Right atrium auricular region (tissue), 2 donors: ENCODE measurements at regions not wholly inside any gene's neighbourhood (a gene's known extent, or its start where the extent isn't known, plus 50 kb on each side); places are given as distances from the start of the nearest gene placed in this dataset.

ENCODE experiments used
- DNase-seq: peaks from one replicate; pipeline ENCODE4 v3.0.0-alpha.2; 2019; ENCODE audit warnings: low spot score
- H3K27ac ChIP-seq, 2 donors: fragments of 200-600 bp; sonication (generic); 1 replicate in 1 of 2; 2 replicates in 1 of 2; pipeline ENCODE4 v1.5.1; 2016 to 2019
- H3K27me3 ChIP-seq, 2 donors: fragments of 200-600 bp; sonication (generic); one replicate each; pipeline versions ENCODE4 v1.5.1 to v1.6.0; 2017 to 2019
- H3K36me3 ChIP-seq: fragments of 200-600 bp; sonication (generic); one replicate; pipeline ENCODE4 v1.5.1; 2016
- H3K4me1 ChIP-seq, 2 donors: fragments of 200-600 bp; sonication (generic); one replicate each; pipeline versions ENCODE4 v1.5.1 to v1.6.0; 2017 to 2019
- H3K4me3 ChIP-seq, 2 donors: fragments of 200-600 bp; sonication (generic); 1 replicate in 1 of 2; 2 replicates in 1 of 2; pipeline ENCODE4 v1.5.1; 2017 to 2019; ENCODE audit warnings: mild to moderate bottlenecking in 1 of 2, moderate library complexity in 1 of 2
- H3K9me3 ChIP-seq, 2 donors: fragments of 200-600 bp; sonication (generic); one replicate each; pipeline ENCODE4 v1.5.1; 2019
- CTCF ChIP-seq, 2 donors: fragments of 200-600 bp; sonication (generic); IDR thresholded peaks; one replicate each; pipeline ENCODE4 v1.5.1; 2019; ENCODE audit warnings: antibody characterized with exemption in 2 of 2

- Histone ChIP-seq H3K9me3 (no peaks in the 10 kb centered on the region), H3K27ac (no peak overlapping the region), H3K4me1 (no peaks in the 10 kb centered on the region), H3K36me3 (no peaks in the 10 kb centered on the region), H3K4me3 (no peak overlapping the region), H3K27me3 (no peaks in the 10 kb centered on the region)
- no peak for DNase-seq
- no peak for TF ChIP-seq CTCF (IDR thresholded peaks at IDR 0.05)
Observed at GRCh38 chr9:28234133-28234893, 661.0 kb upstream of the C9orf72 start.

DNA sequence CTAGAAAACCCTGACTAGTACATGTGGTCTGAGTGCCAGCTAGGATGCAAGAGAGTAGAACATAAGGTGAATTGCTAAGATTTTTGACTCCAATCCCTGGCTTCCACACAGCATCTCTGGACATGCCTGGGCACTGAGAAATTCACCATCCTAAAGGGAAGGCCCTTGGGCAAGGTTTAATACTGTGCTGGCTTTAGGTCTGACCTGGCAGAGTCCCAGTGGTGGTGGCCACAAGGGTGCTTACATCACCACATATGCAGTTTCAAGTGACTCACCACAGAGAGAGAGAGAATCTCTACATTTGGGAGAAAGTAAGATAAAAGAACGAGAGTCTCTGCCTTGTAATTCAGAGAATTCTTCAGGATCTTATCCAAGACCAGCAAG is 661.6 kb upstream of the C9orf72 start:
- TF ChIP-seq CTCF (IDR thresholded peaks at IDR 0.05), result no peak
- H3K4me3 ChIP-seq, result no peak overlapping the region
- H3K4me1 ChIP-seq, result no peaks in the 10 kb centered on the region
- no peak for DNase-seq
- H3K9me3 ChIP-seq, result peaks cover 0 to 3% of the 10 kb centered on the region in 2 donors
- H3K27me3 ChIP-seq, result no peaks in the 10 kb centered on the region
- no peaks in the 10 kb centered on the region for H3K36me3 ChIP-seq
- H3K27ac ChIP-seq, result no peak overlapping the region

DNA sequence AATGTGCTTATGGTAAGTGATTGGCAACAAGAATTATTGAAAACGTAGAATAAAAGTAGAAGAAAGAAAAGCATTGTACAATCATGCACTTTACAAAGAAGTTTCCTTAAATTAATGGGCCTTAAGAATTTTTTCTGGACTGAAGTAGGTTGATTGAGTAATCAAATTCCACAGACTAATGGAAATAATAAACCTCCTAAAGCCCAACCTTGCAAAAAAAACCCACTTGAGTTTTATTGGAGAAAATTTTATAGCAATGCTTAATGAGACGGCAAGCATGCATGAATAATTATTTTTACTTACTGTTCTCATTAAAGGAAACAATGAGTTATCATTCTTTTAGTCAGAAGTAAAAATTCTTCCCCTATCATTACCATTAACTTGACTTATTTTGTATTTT is 676.1 kb upstream of the C9orf72 start:
- TF ChIP-seq CTCF (IDR thresholded peaks at IDR 0.05), result no peak
- no peak for DNase-seq
- Histone ChIP-seq H3K4me3 (no peak overlapping the region), H3K27me3 (no peaks in the 10 kb centered on the region), H3K9me3 (no peaks in the 10 kb centered on the region), H3K27ac (no peak overlapping the region), H3K4me1 (no peaks in the 10 kb centered on the region), H3K36me3 (no peaks in the 10 kb centered on the region)

DNA sequence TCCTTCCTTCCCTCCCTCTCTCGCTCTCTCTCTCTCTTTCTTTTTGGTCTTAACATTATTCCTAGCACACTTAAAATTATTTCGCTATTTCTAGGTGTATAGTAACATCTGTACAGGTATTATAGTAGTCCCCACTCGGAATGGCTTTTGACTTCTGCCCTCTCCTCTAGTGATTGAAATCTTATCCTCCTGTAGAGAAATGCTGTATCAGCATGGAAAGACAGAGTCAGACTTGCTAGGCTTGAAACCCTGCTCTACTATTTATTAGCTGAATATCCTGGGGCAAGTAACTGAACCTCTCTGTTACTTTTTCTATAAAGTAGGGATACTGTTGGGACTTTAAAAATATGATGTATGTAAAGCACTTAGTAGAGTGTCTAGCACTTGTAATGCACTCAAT is 681.9 kb upstream of the C9orf72 start:
- H3K4me1 ChIP-seq, result no peaks in the 10 kb centered on the region
- H3K27ac ChIP-seq, result no peak overlapping the region
- H3K36me3 ChIP-seq, result no peaks in the 10 kb centered on the region
- no peak for DNase-seq
- H3K4me3 ChIP-seq, result no peak overlapping the region
- no peak for TF ChIP-seq CTCF (IDR thresholded peaks at IDR 0.05)
- no peaks in the 10 kb centered on the region for H3K9me3 ChIP-seq
- H3K27me3 ChIP-seq, result no peaks in the 10 kb centered on the region

- TF ChIP-seq CTCF (IDR thresholded peaks at IDR 0.05), result no peak
- Histone ChIP-seq H3K9me3 (no peaks in the 10 kb centered on the region), H3K4me3 (no peak overlapping the region), H3K27me3 (no peaks in the 10 kb centered on the region), H3K4me1 (no peaks in the 10 kb centered on the region), H3K27ac (no peak overlapping the region), H3K36me3 (no peaks in the 10 kb centered on the region)
- no peak for DNase-seq
Observed at GRCh38 chr9:28260330-28260729, 687.0 kb upstream of the C9orf72 start.

DNA sequence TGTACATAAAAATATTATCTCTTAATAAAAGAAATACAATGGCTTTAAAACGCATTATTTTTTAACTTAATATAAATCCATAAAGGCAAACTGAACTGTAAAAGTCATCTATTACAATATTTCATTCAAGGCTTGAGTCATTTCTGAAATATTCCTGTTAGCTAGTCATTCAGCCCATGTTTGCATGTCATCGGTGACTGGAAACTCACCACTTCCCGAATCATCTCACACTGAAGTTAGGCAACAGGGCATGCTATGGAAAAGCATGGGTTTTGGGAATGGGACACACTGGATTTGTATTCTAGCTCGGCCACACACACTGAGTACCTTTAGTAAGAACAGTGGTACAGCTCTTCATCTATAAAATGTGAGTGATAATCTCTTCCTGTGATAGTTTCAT is 691.1 kb upstream of the C9orf72 start:
- DNase-seq, result no peak
- no peaks in the 10 kb centered on the region for H3K36me3 ChIP-seq
- TF ChIP-seq CTCF (IDR thresholded peaks at IDR 0.05), result no peak

More for the DNA sequence above, 691.1 kb upstream of the C9orf72 start:
- Histone ChIP-seq H3K27me3 (no peaks in the 10 kb centered on the region), H3K9me3 (no peaks in the 10 kb centered on the region), H3K27ac (no peak overlapping the region), H3K4me3 (no peak overlapping the region), H3K4me1 (no peaks in the 10 kb centered on the region)
